Prostate gland (tissue), 2 donors: ENCODE measurements at regions not wholly inside any gene's neighbourhood (a gene's known extent, or its start where the extent isn't known, plus 50 kb on each side); places are given as distances from the start of the nearest gene placed in this dataset.

Experiments used
- DNase-seq: peaks from one replicate; pipeline ENCODE4 v3.0.0-alpha.2; 2019; ENCODE audit warnings: low spot score
- H3K27ac ChIP-seq, 2 donors: fragments of 200-600 bp; sonication (generic); 2 replicates each; pipeline ENCODE4 v1.5.1; 2017 to 2019
- H3K27me3 ChIP-seq: fragments of 200-600 bp; sonication (generic); replicated peaks from 2 replicates; pipeline ENCODE4 v1.5.1; 2019; ENCODE audit not compliant: insufficient read depth
- H3K36me3 ChIP-seq, 2 donors: fragments of 200-600 bp; sonication (generic); 1 replicate in 1 of 2; 2 replicates in 1 of 2; pipeline versions ENCODE4 v1.5.1 to v1.8.1; 2017 to 2019
- H3K4me1 ChIP-seq: fragments of 200-600 bp; sonication (generic); replicated peaks from 2 replicates; pipeline ENCODE4 v1.5.1; 2019
- H3K4me3 ChIP-seq, 2 donors: fragments of 200-600 bp; sonication (generic); 2 replicates each; pipeline ENCODE4 v1.5.1; 2017 to 2019
- H3K9me3 ChIP-seq: fragments of 200-600 bp; sonication (generic); 2 replicates; pipeline ENCODE4 v1.5.1; 2017
- POLR2A ChIP-seq: fragments of 450-650 bp; IDR thresholded peaks from one replicate; pipeline ENCODE4 v1.6.1; 2016; ENCODE audit warnings: antibody characterized with exemption, mild to moderate bottlenecking
- POLR2AphosphoS5 ChIP-seq: sonication (generic); formaldehyde crosslinking; IDR thresholded peaks from one replicate; pipeline ENCODE4 v1.6.1; 2017; ENCODE audit warnings: antibody characterized with exemption
- WGBS: methylation state at CpG from one replicate; pipeline ENCODE4 v1.1.5; 2018; 5-methylcytosine and 5-hydroxymethylcytosine counted together
- intact Hi-C: fragments of 100-400 bp; cut with DNase I; formaldehyde crosslinking; loops from one replicate; pipeline ENCODE4 v1.14.2; 2022
- TF ChIP-seq, protein P1 (sequence below), 4 experiments: fragments of 200-600 bp in 2 of 4; fragments of 450-650 bp in 2 of 4; sonication (generic) in 2 of 4; IDR thresholded peaks; 1 replicate in 3 of 4; 2 replicates in 1 of 4; pipeline ENCODE4 v1.5.1; 2016 to 2019; ENCODE audit warnings: antibody characterized with exemption in 4 of 4, mild to moderate bottlenecking in 2 of 4, moderate library complexity in 2 of 4

DNA sequence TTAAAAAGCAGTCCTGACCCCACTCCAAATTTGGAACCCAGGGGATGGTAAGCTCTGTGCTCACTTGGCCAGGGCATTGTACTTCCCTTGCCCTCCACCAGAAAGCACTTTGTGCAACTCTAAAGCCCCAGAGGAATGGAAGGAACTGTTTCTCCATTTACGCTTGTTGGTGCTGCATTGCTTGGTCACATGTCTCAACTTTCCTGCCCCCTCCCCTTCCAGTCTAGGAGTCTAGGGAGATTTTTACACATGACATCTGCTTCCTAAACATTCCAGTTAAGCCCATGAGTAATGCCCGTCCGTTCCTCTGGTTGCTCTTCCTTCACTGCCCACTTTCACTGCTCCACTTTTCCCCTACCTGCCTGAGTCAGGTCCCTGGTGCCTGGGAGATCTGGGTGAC, 92.6 kb upstream of the MAP1LC3B2 start:
- H3K27ac ChIP-seq, result no peak overlapping the region
- 82% methylated on average over 3 of the region's 3 CpGs for WGBS
- H3K27me3 ChIP-seq, result no peaks in the 10 kb centered on the region
- intact Hi-C loops, result no loop called here
- TF ChIP-seq POLR2AphosphoS5, result no peak
- TF ChIP-seq POLR2A, result no peak
- DNase-seq, result no peak
- no peaks in the 10 kb centered on the region for H3K9me3 ChIP-seq
- H3K4me1 ChIP-seq, result no peaks in the 10 kb centered on the region
- no peak overlapping the region for H3K4me3 ChIP-seq
- no peaks in the 10 kb centered on the region for H3K36me3 ChIP-seq

- intact Hi-C loops, result no loop called here
- WGBS, result 91% methylated on average over 3 of the region's 3 CpGs
These were observed 89.8 kb upstream of the MAP1LC3B2 start for GRCh38 chr12:116469344-116469743.

GRCh38 chr12:116471544-116471943, 87.6 kb upstream of the MAP1LC3B2 start:
- Histone ChIP-seq H3K27me3 (no peaks in the 10 kb centered on the region), H3K9me3 (no peaks in the 10 kb centered on the region), H3K27ac (no peak overlapping the region), H3K4me1 (no peaks in the 10 kb centered on the region), H3K4me3 (no peak overlapping the region), H3K36me3 (no peaks in the 10 kb centered on the region)
- intact Hi-C loops, result no loop called here
- TF ChIP-seq POLR2A, result no peak
- TF ChIP-seq, protein P1, sequence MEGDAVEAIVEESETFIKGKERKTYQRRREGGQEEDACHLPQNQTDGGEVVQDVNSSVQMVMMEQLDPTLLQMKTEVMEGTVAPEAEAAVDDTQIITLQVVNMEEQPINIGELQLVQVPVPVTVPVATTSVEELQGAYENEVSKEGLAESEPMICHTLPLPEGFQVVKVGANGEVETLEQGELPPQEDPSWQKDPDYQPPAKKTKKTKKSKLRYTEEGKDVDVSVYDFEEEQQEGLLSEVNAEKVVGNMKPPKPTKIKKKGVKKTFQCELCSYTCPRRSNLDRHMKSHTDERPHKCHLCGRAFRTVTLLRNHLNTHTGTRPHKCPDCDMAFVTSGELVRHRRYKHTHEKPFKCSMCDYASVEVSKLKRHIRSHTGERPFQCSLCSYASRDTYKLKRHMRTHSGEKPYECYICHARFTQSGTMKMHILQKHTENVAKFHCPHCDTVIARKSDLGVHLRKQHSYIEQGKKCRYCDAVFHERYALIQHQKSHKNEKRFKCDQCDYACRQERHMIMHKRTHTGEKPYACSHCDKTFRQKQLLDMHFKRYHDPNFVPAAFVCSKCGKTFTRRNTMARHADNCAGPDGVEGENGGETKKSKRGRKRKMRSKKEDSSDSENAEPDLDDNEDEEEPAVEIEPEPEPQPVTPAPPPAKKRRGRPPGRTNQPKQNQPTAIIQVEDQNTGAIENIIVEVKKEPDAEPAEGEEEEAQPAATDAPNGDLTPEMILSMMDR (IDR thresholded peaks at IDR 0.05), result no peak
- TF ChIP-seq POLR2AphosphoS5, result no peak
- no peak for DNase-seq
- 64% methylated on average over 5 of the region's 5 CpGs for WGBS

More at GRCh38 chr12:116469344-116469743, 89.8 kb upstream of the MAP1LC3B2 start:
- Histone ChIP-seq H3K4me3 (no peak overlapping the region), H3K36me3 (no peaks in the 10 kb centered on the region), H3K4me1 (no peaks in the 10 kb centered on the region), H3K9me3 (no peaks in the 10 kb centered on the region), H3K27ac (no peak overlapping the region), H3K27me3 (no peaks in the 10 kb centered on the region)
- no peak for DNase-seq
- no peak for TF ChIP-seq POLR2A
- TF ChIP-seq POLR2AphosphoS5, result no peak
- TF ChIP-seq, protein P1 (IDR thresholded peaks at IDR 0.05), result no peak

- 88% methylated on average over 4 of the region's 4 CpGs for WGBS
- intact Hi-C loops, result no loop called here
- H3K27ac ChIP-seq, result no peak overlapping the region
These were observed 87.0 kb upstream of the MAP1LC3B2 start for GRCh38 chr12:116472193-116472592.

DNA sequence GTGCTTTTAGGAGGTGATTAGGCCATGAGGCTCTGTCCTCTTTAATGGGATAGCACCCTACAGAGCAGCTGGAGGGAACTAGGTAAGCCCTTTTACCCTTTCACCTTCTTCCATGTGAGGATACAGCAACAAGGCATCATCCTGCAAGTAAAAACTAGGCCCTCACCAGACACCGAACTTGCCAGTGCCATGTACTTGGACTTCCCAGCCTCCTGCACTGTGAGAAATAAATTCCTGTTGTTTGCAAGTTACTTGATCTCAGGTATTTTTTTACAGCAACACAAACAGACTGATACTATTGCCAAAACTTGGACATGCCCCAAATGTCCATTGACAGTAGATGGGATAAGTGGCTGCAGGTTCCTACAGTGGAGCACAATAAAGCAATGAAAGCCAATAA, 85.8 kb upstream of the MAP1LC3B2 start:
- H3K4me1 ChIP-seq, result no peaks in the 10 kb centered on the region
- H3K4me3 ChIP-seq, result no peak overlapping the region
- H3K27me3 ChIP-seq, result no peaks in the 10 kb centered on the region
- H3K9me3 ChIP-seq, result no peaks in the 10 kb centered on the region
- H3K36me3 ChIP-seq, result no peaks in the 10 kb centered on the region
- H3K27ac ChIP-seq, result no peak overlapping the region
- intact Hi-C loops, result no loop called here
- no peak for DNase-seq
- no peak for TF ChIP-seq POLR2AphosphoS5
- TF ChIP-seq, protein P1 (IDR thresholded peaks at IDR 0.05), result no peak
- no peak for TF ChIP-seq POLR2A
- 100% methylated on average over 1 of the region's 1 CpG for WGBS

More at GRCh38 chr12:116472193-116472592, 87.0 kb upstream of the MAP1LC3B2 start:
- Histone ChIP-seq H3K9me3 (no peaks in the 10 kb centered on the region), H3K4me1 (no peaks in the 10 kb centered on the region), H3K27me3 (no peaks in the 10 kb centered on the region), H3K36me3 (no peaks in the 10 kb centered on the region), H3K4me3 (no peak overlapping the region)
- DNase-seq, result no peak
- TF ChIP-seq POLR2A (no peak), POLR2AphosphoS5 (no peak)
- TF ChIP-seq, protein P1 (IDR thresholded peaks at IDR 0.05), result no peak
